HG03378 (cell line): ENCODE measurements at regions not wholly inside any gene's neighbourhood (a gene's known extent, or its start where the extent isn't known, plus 50 kb on each side); places are given as distances from the start of the nearest gene placed in this dataset.

Experiments
- ATAC-seq: cut with Tn5 transposase; IDR thresholded peaks from one replicate; pipeline ENCODE4 v1.9.1; 2021; ENCODE audit warnings: mild to moderate bottlenecking, moderate library complexity; ENCODE audit not compliant: unreplicated experiment

DNA sequence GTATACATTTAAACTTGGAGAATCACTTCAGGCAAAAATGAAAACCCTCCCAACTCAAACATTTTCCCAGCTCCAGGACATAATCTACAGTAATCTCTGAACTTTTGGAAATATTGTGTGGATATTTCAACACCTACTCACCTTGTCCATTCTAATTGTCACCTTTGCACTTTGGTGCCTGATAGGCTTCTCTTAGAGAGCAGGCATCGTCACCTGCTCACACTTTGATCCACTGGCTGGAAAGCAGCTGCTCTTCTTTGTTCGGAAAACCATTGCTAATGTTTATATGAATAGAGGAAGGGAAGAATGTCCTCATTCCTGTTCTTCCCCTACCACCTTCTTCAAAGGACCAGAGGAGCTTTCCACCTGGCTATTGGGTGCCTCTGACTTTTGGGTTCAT lies 411.2 kb downstream of the FGF9 start:
- no peak for ATAC-seq

DNA sequence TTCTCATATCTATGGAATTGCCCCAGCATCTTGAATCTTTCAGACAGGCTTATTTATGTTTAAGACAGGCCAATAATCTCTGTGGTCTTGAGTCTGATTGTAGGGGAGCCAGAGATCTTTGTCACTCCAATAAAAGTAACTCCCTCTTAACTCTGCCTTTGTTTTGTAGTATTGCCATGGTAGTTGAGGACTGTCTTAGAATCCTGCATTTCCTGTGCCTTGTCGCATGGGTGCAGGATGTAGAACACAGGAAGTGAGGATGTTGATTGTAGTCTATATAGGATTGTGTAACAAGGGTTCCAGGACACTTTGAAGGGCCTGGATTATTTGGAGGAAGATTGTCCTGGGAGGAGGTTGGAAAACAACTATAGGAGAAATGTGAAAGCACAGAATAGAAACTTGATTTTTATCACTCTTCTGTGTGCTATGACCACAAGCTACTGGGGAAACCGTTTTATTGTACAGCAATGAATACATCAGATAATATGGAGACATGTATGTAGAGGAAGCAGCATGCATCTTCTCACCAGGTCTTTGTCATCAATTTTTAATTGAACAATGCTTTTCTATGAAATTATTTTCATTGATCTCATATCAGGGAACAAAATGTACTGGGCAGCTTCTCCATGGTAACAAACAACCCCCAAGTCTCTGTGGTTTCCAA lies 411.7 kb downstream of the FGF9 start:
- ATAC-seq = no peak

DNA sequence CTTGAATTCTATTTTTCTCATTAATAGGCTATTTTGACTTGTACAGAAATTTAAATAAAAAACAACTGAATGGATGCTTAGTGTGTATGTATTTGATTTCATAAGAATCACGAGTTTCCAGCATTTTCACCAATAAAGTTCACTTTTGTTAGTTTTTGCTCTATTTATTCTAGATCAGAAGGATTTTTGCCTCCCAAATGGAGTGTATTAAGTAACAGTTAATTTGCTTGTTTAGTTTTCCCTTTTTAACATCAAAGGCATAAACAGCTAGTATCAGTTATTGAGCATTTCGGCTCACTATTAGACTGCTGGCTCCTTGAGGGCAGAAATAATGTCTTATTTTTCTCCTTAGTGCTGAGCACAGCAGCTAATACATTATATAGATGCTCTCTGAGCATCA lies 414.1 kb downstream of the FGF9 start:
- ATAC-seq = no peak

DNA sequence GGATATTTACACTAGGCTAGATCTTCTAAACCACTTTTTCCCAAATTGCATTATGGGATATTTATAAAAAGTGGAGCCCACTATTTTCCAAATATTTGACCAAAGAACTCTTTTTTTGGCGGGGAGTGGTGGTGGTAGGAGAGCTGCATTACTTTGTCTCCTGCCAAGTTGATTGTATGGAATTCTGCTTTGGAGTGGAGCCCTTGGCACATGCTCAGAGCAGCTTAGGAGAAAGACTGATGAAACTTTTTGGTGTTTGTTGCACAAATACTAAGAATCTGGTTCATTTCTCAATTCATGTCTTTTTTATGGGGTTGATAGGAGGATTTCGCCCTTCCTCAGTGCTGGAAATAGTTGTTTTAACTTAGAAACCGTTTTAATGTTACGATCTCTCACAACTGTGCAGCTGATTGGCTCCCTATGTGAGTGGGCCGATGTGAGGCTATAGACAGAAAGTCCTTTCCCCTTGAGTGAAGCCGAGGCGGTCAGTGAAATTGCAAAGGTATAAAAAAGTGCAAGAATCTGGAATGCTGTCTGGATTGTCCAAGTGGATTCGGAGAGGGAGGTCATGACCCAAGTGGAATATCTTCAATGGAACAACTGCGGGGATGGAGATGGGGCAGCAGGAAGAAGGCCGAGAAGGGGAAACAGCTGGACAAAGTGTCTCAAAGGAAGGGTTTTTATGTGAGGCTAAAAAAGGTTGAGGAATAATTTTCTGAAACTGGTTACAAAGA lies 415.9 kb downstream of the FGF9 start:
- ATAC-seq = no peak

DNA sequence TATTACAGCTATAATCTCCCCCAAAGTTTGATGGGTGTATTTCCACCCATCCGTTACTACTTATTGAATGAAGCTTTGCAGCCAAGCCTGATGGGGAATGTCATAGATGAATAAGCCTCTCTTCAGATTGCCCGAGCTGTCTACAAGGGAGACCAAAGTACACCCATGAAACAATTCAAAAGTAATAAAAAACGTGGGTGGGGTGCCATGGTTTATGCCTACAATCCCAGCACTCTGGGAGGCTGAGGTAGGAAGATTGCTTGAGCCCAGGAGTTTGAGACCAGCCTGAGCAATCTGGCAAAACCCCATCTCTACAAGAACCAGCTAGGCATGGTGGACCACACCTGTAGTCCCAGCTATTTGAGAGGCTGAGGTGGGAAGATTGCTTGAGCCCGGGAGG lies 419.2 kb downstream of the FGF9 start:
- no peak for ATAC-seq

DNA sequence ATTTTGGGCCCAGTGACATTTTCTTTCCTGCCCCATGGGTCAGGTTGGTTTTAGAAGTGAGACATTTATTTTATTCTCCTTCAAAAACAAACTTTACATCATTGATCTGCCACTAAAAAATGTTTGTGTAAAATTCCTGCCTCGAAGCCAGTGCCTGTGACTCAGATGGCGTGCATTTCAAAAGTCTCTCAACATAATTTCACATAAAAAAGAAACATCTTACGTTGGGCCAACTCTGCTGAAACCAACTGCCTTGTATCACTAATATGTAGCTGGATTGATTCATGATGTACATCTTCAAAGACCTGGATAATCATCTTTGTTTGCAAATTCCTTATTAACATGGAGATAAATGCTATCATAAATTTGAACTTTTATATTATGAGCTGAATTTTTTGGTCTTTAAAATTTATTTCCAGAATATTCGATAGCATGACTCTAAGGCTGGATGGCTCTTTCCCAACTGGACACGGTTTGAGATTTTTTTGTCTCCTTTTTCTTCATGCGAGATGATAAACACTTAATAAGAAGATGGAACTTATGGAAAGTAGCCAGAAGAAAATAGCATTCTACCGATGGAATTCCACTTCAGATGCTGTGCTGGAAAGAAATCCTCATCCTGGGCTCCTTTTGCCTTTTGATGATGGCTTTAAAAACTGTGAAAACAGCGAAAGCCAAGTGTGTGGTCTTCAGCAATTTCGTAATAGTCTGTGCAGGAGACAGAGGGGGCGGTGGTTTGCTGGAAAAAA lies 420.5 kb downstream of the FGF9 start:
- ATAC-seq = no peak

DNA sequence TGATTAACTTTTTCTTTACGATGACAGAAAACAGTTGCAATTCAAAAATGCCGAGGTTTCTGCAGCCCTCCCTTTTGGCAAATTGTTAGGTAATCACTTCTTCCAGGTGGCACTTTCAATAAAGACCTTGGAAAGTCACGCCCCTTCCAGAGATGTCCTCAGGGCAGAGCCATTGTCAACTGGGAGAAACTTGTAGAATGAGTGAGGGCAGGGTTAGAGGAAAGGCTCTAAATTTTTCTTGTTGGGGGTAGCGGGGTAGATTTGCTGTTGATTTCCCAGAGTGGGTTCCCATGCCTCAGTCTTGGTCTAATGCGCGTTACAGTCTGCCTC lies 421.1 kb downstream of the FGF9 start:
- no peak for ATAC-seq

DNA sequence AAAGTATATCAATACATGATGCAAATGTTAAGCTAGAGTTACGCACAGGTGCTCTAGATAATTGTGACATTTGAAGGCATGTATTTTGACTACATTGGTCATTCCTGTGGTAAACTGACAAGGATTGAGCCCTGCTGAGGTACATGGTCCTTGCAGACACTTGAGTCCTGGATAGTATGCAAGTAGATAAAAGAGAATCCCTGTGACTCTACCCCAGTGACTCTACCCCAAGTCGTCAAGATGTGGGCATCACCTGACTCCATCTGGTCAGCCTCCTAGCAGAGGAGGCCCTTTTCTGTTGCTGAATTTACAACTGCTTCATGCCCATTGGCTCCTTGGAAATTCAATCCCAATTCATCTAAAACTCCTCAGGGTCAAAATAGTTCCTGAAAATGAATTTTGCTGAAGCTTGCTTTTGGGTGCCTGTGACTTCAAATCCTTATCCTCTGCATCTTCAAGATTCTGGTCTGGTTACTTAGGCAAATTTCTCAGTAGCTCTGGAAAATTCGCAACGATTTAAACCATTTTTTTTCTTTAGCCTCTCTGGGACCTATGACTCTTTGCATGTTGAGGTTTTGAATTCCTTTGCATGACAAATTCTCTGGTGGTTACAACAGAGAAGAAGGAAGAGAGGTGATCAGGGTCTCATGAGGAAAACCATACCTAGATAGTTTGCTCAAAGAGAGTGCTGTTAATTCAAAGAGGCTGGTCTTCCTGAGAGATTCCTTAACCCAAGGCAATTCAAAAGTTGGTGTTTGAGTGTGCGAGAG lies 422.1 kb downstream of the FGF9 start:
- ATAC-seq = no peak

DNA sequence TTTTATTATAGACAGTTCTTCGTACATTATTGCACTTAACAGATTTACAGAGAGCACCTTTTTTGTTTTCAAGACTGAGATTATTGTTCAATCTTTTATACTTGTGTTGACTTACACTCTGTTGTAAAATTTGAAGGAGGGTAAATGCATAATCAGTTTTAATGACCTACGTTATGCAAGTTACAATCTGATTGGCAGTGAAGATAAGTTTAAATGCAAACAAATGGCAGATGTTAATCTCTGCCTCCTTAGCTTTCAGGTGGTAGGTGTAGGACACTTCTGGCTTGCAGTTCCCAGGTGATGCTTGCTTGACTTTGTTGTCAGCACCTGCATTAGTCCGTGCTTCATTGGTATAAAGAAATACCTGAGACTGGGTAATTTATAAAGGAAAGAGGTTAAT lies 424.9 kb downstream of the FGF9 start:
- ATAC-seq = no peak

DNA sequence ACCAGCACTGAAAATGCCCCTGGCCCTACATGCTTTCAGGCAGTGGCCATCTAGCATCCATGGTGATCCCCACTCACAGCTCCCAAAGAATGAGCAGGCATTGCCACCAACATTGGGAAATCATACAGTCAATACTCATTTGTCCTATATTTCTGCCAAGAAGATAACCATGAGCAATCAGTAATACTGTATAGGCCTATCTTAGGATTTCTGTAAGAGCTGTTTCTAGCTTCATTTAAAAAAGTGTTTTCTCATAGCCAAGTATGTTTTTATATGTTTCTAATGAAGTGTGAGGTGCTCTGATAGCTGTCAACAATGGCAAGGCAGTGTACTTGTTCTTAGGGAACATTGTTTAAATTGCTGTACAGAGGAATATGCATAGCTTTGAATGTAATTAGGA lies 428.7 kb downstream of the FGF9 start:
- ATAC-seq = no peak

DNA sequence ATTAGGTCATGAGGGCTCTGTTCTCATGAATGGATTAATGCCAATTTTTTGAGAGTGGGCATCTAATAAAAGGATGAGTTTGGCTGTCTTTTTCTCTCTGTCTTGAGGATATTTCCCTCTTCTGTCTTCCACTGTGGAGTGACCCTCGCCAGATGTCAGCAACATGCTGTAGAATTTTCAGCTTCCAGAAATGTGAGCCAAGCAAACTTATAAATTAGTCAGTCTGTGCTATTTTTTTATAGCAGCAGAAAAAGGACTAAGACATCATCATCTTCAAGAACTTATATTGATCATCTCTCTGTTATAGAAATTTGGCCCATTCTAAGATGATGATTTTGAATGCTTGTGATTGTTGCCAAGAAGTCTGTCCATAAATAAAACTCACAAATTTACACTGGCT lies 431.4 kb downstream of the FGF9 start:
- no peak for ATAC-seq

DNA sequence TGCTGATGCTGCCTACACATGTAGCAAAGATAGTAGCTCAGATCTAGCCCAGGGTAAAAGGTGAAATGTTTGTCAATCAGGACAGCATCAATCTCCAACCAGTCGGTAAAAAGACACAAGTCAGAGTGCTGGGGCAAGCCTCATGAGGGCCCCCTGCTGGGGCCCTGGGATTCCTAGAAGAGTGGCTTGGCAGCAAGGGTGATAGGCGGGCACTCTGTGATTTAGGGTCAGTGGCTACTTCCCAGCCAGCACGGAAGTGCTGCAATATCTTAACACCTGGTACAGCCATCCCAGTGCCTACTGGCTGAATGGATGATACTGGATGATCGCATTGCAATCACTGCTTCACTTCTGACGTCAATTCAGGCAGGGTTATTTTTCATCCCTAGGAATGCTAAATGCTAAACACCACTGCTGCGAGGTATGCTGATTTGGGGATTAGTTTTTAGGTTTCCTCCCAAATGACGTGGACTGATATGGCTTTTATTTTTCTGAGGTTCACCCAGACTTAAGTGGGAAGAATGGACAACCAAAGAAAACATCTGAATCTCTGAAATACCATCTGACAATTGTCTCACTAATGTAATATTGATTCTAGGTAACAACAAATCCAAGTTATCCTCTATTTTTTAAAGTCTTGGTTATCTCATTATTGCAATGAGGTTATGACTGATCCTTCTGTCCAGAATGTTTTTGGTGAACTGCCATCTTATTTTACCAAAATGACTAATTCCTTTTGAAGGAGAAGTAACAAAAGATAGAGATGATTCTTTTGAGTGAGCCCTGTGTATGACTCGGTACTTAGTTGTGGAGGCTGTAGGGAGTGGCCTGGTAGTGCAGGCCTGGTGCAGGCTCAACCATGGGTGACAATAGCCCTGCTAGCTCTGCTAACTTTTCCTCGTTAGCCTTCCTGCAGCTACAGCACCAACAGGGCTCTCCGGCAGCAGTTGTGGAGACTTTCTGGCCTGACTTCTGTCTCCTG lies 432.5 kb downstream of the FGF9 start:
- ATAC-seq = no peak

DNA sequence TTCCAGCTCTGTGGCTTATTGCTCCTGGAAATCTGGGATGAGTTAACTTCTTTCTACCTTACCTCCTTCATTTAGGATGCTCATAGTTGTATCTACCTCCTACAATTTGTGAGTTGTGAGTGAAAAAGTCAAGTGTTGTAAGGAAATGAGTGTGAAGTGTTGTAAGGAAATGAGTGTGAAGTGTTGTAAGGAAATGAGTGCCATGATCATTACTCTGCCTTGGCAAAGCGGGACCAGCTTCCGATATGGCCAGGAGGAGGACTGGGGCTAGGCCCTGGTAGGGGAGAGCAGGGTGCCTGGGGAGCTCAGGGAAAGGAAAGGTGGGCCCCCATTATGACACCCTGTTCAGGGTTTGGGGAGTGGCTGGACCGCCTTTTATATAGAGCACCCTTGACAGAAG lies 435.2 kb downstream of the FGF9 start:
- no peak for ATAC-seq

DNA sequence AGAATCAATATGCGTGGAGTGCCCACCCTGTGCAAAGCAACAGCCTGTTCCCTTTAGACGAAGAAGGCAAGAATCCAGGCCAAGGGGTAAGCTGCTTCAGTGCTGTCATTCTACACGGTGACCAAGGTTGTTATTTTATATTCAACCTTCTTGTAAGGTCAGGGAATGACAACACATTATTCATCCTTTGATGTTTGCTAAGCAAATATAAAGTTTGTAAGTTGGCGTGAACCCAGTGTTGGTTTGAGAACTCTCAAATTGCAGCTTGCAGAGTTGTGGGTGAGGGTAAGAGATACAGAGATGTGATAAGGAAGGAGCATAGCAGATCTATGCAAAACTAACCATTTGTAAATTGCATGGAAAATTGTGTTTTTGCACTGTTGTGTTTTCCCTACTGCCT lies 436.7 kb downstream of the FGF9 start:
- ATAC-seq = no peak

DNA sequence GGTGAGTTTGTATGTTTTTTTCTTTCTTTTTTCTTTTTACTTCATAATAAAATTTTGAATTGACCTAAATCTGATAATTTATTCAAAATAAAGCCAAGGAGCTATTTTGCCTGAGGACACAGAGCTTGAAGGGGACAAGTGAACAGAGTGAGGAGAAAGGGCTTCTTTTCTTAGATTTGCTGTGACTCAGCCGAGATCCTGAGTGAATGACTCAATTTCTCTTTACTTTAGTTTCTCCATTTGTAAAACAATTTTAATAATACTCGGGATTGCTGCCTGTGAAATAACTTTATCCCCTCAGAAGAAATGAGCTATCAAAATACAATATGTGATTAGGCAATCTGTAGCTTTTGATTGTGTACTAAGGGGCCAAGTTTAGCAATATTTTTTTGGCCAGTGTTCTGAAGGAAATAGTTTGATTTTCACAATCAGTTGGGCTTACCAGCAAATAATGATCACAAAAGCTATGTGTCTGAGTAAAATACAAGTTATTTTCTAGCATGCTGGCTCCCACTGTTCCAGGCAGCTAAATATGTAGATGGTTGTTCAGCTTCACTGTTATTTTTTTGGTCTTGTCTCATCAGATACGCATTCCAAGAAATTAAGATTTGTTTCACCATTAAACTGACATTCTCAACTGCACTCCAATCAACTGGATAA lies 437.5 kb downstream of the FGF9 start:
- no peak for ATAC-seq

DNA sequence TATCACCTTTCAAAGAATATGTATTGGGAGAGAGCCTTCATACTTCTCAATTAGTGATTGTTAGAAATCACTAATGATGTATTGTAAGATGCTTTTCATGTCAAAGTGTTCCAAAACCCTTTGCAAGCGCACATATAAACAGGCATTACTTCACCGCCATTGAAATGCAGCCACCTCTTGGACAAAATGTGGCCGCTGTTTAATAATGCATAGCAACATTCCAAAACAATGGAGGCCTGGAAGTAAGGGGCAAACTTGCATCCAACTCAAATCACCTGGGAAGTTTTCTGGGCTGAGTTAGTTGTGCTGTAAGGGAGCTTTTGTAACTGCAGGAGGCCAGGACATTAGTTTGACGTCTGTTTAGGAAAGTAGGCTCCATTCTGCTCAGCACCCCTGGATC lies 438.1 kb downstream of the FGF9 start:
- ATAC-seq = no peak

DNA sequence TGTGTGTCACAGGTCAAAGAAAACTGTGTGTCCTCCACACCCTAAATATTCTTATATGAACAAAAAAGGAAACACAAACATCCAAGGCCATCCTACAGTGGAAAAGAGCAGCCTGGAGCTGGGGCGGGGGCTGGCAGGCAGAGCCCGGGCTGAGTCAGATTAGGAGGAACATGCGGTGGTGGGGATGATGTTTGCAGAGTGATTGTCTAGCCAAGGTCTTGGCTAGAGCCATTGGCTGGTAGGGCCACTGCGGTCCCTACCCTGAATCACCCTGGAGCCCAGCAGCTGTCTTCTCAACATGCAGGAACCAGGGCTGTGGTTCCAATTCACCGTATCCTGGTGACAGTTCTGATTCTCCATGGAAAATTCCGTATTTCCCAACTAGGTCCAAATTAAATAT lies 439.5 kb downstream of the FGF9 start:
- no peak for ATAC-seq

DNA sequence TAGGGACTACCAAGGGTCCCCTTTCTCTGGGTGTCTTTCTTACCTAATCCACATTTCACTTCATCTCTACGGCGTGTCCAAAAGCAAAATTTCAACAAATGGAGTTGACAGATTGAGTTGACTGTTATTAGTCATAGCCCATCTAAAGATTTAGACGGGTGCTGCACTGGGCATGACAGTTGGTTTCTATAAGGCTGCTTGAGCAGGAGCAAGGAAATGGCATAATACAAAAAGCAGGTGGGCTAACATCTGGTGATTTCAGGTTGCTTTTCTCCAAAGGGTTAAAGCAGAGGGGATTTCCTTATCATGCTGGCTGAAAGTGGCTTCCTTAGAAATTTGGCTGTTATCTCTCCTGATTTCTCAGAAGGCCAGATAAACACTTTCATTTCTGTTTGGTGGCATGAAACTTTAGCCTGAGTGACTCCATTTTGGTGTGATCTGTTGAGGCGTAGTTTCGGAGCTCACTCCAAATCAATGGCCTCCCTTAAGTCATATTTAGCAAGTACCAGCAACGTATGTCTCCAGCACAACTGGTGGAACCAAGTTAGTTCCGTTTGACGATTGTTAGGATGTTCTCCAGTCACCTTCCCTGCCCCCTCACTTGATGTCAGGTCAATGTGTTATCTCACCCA lies 440.4 kb downstream of the FGF9 start:
- no peak for ATAC-seq

DNA sequence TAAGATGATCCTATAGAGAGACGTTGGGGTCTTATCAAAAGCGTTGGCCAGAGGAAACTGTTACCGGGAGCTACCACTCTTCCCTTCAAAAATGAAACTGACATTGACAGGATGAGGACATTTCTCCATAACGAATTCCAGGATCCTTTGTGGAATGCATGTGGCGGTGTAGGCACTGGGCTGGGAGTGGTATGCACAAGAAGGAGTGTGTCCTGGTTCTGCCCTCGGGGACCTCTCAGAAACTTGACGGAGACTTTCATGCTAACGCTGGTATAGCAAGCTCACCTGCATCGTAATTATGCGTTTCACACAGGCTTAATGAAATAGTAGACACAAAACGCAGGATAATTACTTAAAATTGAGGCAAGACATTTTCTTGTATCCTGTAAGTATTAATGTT lies 441.1 kb downstream of the FGF9 start:
- ATAC-seq = no peak
